Hematopoietic multipotent progenitor cell treated with erythropoietin and hydrocortisone succinate and interleukin-3 and kit ligand, for 4 days (in vitro differentiated cells): ENCODE measurements at regions not wholly inside any gene's neighbourhood (a gene's known extent, or its start where the extent isn't known, plus 50 kb on each side); places are given as distances from the start of the nearest gene placed in this dataset.

Experiments used
- DNase-seq: peaks from one replicate; pipeline ENCODE4 v3.0.0-alpha.2; 2015

DNA sequence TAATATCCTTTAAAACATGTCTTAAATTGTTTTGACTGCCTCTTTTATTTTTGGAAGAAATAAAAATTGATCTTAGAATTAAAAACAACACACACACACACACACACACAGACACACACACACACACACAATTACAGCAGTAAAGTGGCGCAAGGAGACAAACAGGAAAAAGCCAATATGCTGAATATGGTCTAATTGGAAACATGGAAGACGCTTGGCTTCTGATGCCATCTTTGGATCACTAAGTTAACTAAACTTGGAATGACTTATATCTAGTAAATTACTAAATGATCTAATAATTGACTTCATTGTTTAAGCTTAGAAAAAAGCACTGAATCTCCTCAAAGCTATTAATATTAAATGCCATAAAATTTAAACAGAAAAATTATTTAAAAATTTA, 1093.4 kb downstream of the ADGRL3 start:
- DNase-seq: no peak

- DNase-seq: no peak
Observed at GRCh38 chr4:62292911-62293310, 1092.8 kb downstream of the ADGRL3 start.

DNA sequence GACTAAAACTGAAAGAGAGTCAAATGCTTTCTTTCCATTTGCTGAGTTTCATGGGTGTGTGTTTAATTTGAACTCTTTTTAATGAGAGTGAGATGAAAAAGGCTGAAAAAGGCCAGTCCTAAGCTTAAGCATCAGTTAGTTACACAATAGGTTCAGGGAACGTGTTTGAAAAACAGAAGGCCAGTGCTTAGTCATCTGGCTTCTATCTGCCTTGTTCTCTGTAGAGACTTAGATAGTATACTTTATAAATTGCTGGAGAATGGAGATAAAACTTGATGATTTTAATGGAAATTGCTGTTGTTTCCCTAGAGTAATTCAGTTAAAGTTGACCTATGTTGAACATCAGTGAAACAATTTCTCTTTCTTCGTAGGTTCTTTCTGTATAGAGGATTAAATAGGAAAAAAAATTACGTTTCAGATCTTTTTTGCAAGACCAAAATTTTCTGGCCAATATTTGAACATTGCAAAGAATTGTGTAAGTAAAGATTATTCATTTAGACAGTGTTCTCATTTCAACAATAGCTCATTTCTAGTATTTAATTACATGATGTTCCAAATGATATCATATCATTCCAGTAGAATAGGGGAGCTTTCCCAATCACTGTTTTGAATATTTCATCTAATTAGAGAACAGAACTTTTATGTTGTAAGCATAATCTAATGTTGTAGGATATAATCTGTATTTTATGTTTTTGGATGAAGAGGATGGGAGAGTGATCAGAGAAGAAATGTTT, 1088.8 kb downstream of the ADGRL3 start:
- DNase-seq: no peak

DNA sequence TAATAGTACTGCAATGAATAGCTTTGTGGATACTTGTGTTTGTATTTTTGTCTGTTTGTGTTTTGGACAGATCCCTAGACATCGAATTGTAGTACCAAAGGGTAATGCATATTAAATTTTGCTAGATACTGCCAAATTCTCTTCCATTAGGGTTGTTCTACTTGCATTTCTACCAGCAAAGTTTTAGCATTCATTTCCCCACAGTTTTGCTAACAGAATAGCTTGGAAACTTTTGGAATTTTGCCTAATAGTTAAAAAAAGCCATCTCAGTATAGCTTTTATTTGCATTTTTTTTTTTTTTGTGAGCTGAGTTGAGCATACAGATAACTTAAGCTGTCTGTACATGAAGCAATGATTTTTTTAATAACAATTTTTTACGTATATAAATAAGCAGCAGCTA, 1084.9 kb downstream of the ADGRL3 start:
- no peak for DNase-seq

GRCh38 chr4:62279689-62280088, 1079.6 kb downstream of the ADGRL3 start:
- DNase-seq: no peak

DNA sequence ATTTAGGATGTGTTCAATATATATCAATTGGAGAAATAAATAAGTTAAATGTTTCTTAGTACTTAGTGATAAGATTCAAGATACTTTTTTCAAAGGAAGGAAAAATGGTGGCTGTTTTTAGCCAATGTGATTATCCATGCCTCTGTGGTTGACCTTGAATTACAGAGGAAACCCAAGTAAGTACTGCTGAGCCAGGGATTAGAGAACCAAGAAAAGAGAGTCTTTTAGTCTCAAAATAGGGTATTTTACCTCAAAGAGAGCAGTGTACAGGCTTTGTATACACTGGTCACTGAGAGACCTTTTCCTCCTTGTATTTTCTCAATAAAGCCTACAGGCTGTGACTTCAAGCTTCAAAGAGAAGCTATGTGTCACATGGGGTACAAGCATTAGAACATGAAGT, 1075.3 kb downstream of the ADGRL3 start:
- DNase-seq: no peak

DNA sequence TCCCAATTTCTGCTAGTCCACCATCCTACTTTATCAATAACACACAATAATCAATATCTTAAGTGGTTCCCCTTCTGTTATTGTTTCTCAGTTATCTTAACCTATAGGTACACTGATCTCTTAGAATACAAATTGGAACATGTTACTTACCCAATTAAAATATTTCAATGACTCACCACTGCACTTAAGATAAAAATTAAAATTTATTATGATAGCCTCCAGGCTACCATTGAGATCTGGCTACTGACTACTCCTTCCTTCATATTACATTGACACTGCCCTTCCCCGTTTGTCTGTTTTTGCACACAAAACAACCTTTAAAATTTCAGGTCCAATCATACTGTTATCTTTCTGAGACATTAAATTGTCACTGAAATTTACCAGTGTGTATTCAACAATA, 1074.7 kb downstream of the ADGRL3 start:
- DNase-seq: no peak

DNA sequence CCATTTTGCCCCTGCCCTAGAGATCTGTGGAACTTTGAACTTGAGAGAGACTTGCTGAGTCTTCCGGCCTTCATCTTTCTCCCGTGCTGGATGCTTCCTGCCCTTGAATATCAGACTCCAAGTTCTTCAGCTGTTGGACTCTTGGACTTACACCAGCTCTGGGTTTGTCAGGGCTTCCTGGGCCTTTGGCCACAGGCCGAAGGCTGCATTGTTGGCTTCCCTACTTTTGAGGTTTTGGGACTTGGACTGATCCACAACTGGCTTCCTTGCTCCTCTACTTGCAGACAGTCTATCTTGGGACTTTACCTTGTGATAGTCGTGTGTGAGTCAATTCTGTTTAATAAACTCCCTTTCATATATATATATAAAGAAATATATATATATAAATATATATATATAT, 1071.0 kb downstream of the ADGRL3 start:
- no peak for DNase-seq

- no peak for DNase-seq
Observed at GRCh38 chr4:62269918-62270317, 1069.8 kb downstream of the ADGRL3 start.

DNA sequence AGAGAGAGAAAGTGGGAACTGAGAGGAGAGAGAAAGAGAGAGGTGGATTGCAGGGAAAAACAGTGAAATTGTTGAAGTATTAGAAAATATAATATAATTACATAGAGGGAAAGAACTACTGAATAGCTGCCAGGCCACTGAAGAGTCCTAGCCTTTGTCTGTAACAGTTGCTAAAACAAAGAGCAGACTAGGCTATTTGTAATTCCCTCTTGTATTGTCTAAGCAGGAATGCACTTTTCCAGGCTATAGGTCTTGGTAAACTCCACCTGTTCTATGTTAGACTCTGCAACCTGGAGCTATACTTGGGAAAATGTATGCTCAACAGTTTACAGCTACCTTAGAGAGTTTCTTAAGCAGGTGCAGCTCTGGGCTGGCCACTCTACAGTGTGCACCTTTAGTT, 1063.3 kb downstream of the ADGRL3 start:
- DNase-seq: no peak

DNA sequence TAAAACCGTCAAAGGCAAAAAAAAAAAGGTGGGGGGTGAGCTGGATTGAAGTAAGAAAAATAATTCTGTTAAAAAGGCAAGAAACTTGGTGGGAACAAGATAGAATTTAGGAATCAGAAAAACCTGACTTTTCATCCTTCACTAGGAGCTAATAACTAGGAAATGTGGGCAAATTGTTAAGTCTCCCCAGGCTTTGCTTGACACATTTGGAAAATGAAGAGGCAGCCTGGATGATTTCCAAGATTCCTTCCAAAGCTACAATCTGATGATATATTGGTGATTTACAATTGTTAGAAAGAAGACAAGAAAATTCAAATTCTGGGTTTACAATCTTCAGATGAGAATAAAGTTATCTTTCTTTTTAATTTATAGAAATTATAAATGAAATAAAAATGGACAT, 1062.5 kb downstream of the ADGRL3 start:
- no peak for DNase-seq

GRCh38 chr4:62260254-62260653, 1060.1 kb downstream of the ADGRL3 start:
- DNase-seq: no peak

GRCh38 chr4:62256479-62256878, 1056.4 kb downstream of the ADGRL3 start:
- DNase-seq: no peak

GRCh38 chr4:62252728-62253127, 1052.6 kb downstream of the ADGRL3 start:
- no peak for DNase-seq

DNA sequence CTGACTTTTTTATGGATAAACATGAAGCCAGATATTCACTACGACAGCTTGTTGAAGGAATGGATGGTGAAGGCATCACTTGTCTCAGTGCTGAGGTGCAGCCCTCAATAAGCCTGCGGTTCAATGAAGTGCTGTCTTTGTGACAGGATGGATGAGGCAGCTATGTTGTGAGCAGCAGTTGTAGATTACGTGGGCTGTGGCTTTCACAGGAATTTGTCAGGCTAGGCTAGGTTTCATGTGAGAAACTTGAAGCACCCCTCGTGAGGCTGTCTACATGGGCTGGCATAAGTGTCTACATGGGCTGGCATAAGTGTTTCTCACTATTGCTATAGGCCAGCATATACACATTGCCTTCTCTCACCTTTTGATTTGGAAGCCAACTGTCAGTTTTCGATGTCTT, 1050.0 kb downstream of the ADGRL3 start:
- no peak for DNase-seq

- peak; percentile 2 for DNase-seq
Observed at GRCh38 chr4:62243895-62244294, 1043.8 kb downstream of the ADGRL3 start.

GRCh38 chr4:62235911-62236310, 1035.8 kb downstream of the ADGRL3 start:
- DNase-seq: no peak

GRCh38 chr4:62232814-62233213, 1032.7 kb downstream of the ADGRL3 start:
- no peak for DNase-seq

- DNase-seq: no peak
Observed at GRCh38 chr4:62231994-62232393, 1031.9 kb downstream of the ADGRL3 start.

- DNase-seq: no peak
Observed at GRCh38 chr4:62226082-62226481, 1026.0 kb downstream of the ADGRL3 start.

DNA sequence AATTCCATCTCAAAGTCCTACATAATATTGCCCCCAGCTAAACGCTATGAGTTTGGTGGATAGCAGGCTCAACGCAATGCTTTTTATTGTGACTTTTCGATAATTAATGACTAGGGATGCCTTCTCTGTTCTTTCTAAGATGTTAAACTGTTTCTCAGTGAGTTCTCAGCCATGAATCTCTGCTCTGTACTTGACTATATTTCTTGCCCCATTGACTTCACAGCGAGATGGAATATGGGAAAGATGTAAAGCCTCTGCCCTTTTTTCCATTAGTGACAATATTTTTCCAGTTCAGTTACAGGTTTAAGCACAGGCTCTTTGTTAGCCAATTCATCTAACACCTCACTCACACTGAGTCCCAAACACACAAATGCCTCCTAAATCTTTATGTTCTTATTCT, 1022.0 kb downstream of the ADGRL3 start:
- DNase-seq: no peak

DNA sequence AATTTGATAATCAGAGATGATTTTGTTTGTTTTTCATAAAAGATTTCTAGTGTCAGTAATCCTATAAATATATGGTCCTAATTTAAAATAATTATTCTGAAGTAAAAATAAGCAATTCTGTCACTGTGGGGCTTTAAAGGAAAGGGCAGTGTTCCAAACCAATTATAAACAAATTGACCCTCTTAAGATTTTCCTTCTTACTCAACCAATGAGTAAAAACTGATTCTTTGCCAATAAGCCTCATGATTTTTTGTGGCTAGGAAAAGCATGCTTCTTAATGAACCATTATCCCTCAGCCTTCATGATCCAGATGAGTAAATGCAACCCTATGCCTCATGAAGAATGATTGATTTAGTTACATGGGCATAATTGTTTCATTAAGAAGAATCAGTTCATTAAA, 1010.4 kb downstream of the ADGRL3 start:
- no peak for DNase-seq

DNA sequence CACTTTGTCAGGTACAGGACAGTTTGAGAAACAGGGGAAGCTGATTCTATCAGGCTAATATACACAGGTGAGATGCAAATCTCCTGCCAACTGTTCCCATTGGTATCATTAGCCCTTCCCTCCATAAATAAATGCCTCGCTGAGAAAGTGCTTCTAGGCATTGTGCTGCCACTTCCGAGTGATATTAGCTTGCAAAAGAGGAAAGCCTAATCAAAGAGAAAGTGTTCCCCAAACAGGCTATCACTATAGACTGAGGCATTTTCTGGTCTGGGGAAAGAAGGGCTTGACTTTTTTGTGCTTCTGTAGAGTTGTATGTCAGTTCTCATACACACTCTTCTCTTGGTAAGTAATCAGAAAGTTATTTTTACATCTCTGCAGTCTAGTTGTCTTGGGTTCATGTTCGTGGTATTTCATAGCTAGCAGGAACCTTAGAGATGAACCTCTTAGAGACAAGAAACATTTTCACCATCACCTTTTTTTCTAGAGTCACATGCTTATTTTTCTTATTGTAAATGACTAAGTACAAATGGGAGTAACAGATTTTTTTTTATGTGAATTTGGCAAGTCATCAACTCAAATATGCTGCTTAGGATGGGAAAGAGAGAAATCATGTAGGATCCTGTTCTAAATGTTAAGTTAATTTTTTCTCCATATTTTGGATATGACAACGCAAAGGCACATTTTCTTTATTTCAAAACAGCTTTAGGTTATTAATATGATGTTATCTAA, 1009.8 kb downstream of the ADGRL3 start:
- no peak for DNase-seq

- DNase-seq: no peak
Observed at GRCh38 chr4:62208921-62209320, 1008.8 kb downstream of the ADGRL3 start.

- DNase-seq: no peak
Observed at GRCh38 chr4:62204136-62204535, 1004.0 kb downstream of the ADGRL3 start.
